BJ (cell line): ENCODE measurements at regions not wholly inside any gene's neighbourhood (a gene's known extent, or its start where the extent isn't known, plus 50 kb on each side); places are given as distances from the start of the nearest gene placed in this dataset.

Experiments
- CTCF ChIA-PET: fragments of 350-600 bp; formaldehyde crosslinking; extraction: SDS; loops from one replicate; lab custom pipeline; 2021; ENCODE audit warnings: antibody characterized with exemption, inconsistent platforms; lab: Yijun Ruan, JAX
- POLR2A ChIA-PET: fragments of 300-600 bp; sonication (Branson Sonifier 250); formaldehyde crosslinking; extraction: SDS; loops from one replicate; lab custom pipeline; 2021; ENCODE audit warnings: antibody characterized with exemption; lab: Charles Lee
- DNase-seq: peaks from one replicate; pipeline ENCODE4 v3.0.0-alpha.2; 2011; ENCODE audit warnings: low read depth
- H3K27me3 ChIP-seq: 2 replicates; pipeline ENCODE4 v1.6.0; 2011; ENCODE audit warnings: low read length; ENCODE audit not compliant: control insufficient read depth, insufficient read depth
- H3K36me3 ChIP-seq: 2 replicates; pipeline ENCODE4 v1.5.1; 2011; ENCODE audit warnings: low read length; ENCODE audit not compliant: control insufficient read depth, insufficient read depth
- H3K4me3 ChIP-seq: 2 replicates; pipeline ENCODE4 v1.5.1; 2011; ENCODE audit warnings: low read depth, mild to moderate bottlenecking, control low read depth, low read length
- TF ChIP-seq, protein P1 (sequence below): IDR thresholded peaks from 2 replicates; pipeline ENCODE4 v1.5.1; 2011; ENCODE audit warnings: low read depth, mild to moderate bottlenecking, control low read depth, inconsistent platforms, low read length, moderate library complexity; ENCODE audit not compliant: insufficient read depth

DNA sequence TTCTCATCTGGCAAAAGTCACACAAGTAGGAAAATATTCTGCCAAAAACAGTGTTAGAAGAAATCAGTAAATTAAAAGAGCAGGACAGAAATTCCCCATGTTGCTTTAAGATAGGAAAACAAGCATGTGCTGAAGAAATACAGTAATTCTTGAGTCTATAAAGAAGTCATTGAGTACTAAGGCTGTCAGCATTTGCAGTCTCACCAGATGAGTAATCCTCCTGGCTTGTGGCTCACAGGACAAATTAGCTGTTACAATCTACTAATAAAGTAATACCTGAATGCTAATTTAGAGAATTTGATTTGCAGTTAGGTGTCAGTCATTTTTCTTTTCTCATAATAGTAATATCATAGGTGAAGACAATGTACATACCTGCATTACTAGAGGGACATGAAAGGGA is 1158.9 kb upstream of the CELF2 start:
- DNase-seq, result no peak
- Histone ChIP-seq H3K4me3 (no peak overlapping the region), H3K36me3 (no peaks in the 10 kb centered on the region), H3K27me3 (no peaks in the 10 kb centered on the region)
- CTCF ChIA-PET, result no interaction called here
- TF ChIP-seq, protein P1, sequence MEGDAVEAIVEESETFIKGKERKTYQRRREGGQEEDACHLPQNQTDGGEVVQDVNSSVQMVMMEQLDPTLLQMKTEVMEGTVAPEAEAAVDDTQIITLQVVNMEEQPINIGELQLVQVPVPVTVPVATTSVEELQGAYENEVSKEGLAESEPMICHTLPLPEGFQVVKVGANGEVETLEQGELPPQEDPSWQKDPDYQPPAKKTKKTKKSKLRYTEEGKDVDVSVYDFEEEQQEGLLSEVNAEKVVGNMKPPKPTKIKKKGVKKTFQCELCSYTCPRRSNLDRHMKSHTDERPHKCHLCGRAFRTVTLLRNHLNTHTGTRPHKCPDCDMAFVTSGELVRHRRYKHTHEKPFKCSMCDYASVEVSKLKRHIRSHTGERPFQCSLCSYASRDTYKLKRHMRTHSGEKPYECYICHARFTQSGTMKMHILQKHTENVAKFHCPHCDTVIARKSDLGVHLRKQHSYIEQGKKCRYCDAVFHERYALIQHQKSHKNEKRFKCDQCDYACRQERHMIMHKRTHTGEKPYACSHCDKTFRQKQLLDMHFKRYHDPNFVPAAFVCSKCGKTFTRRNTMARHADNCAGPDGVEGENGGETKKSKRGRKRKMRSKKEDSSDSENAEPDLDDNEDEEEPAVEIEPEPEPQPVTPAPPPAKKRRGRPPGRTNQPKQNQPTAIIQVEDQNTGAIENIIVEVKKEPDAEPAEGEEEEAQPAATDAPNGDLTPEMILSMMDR, result no peak
- POLR2A ChIA-PET, result no interaction called here

DNA sequence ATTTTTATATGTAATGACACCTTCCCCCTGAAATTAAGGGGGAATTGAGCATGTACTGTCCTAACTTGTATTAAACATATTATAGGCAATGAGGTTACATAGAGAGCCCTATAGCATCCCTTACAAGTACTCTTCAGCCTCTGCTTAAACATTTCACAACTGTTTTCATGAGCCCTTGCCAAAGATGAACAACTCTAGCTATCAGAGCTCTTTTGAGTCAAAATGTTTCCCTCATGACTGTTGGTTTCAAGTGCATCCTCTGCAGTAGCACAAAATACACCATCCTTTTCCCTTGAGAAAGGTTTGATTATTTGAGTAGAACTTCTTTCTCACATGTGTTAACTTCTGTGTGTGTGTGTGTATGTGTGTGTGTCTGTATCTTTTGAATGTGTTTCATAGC is 1157.6 kb upstream of the CELF2 start:
- Histone ChIP-seq H3K27me3 (no peaks in the 10 kb centered on the region), H3K4me3 (no peak overlapping the region), H3K36me3 (no peaks in the 10 kb centered on the region)
- TF ChIP-seq, protein P1, result no peak
- no peak for DNase-seq
- CTCF ChIA-PET, result no interaction called here
- POLR2A ChIA-PET, result no interaction called here

GRCh38 chr10:9863559-9864121 is 1154.0 kb upstream of the CELF2 start:
- H3K27me3 ChIP-seq, result no peaks in the 10 kb centered on the region
- DNase-seq, result no peak
- ChIA-PET POLR2A (no interaction called here), CTCF (interaction anchor here (0.7 kb wide), 1 partner anchor 1212 kb away, joined by 3 read pairs; no protein-coding TSS in a partner anchor)
- H3K4me3 ChIP-seq, result no peak overlapping the region
- TF ChIP-seq, protein P1, result no peak
- no peaks in the 10 kb centered on the region for H3K36me3 ChIP-seq

DNA sequence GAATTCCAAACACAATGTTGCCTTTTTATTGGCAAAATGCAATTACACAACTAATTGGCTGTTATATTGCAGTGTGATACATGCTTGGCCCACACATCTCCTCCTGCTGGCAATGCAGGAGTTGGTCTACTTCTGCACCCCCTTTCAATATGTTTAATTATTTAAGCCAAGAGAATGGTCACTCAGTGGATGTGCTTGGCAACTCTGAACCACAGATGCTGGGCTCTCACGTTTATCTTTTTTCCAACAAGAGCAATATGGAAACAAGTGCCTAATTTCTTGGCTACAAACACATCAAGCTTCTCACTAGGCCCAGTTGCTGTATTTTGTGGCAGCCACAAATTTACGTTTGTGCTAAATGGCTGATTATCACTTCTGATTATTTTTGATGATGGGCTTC is 1149.2 kb upstream of the CELF2 start:
- Histone ChIP-seq H3K27me3 (no peaks in the 10 kb centered on the region), H3K4me3 (no peak overlapping the region), H3K36me3 (no peaks in the 10 kb centered on the region)
- no peak for DNase-seq
- CTCF ChIA-PET, result no interaction called here
- TF ChIP-seq, protein P1, result no peak
- POLR2A ChIA-PET, result no interaction called here

- POLR2A ChIA-PET, result no interaction called here
- Histone ChIP-seq H3K36me3 (no peaks in the 10 kb centered on the region), H3K4me3 (no peak overlapping the region), H3K27me3 (no peaks in the 10 kb centered on the region)
- CTCF ChIA-PET, result no interaction called here
- DNase-seq, result no peak
- TF ChIP-seq, protein P1, result no peak
Observed at GRCh38 chr10:9869205-9869604, 1148.5 kb upstream of the CELF2 start.
